ENCODE measurements at regions not wholly inside any gene's neighbourhood (a gene's known extent, or its start where the extent isn't known, plus 50 kb on each side); places are given as distances from the start of the nearest gene placed in this dataset.

- DNase-seq (ENCODE audit: low spot score in 2 of 2): no peak
Observed at GRCh38 chr20:42020316-42020715, 402.1 kb upstream of the CHD6 start.

GRCh38 chr20:42018979-42019378, 400.8 kb upstream of the CHD6 start:
- no peak for FAIRE-seq
- no peak for DNase-seq (ENCODE audit: low spot score in 2 of 2)

More at GRCh38 chr20:42020316-42020715, 402.1 kb upstream of the CHD6 start:
- FAIRE-seq: no peak

GRCh38 chr20:42010090-42010489, 391.9 kb upstream of the CHD6 start:
- FAIRE-seq: no peak
- no peak for DNase-seq (ENCODE audit: low spot score in 2 of 2)

- DNase-seq (ENCODE audit: low spot score in 2 of 2) (no peak), FAIRE-seq (no peak)
Observed at GRCh38 chr20:42007251-42007650, 389.1 kb upstream of the CHD6 start.

GRCh38 chr20:42005211-42005610, 387.0 kb upstream of the CHD6 start:
- FAIRE-seq (no peak), DNase-seq (ENCODE audit: low spot score in 2 of 2) (no peak)

GRCh38 chr20:42003380-42003779, 385.2 kb upstream of the CHD6 start:
- DNase-seq (ENCODE audit: low spot score in 2 of 2) (no peak), FAIRE-seq (no peak)

- DNase-seq (ENCODE audit: low spot score in 2 of 2) (no peak), FAIRE-seq (no peak)
Observed at GRCh38 chr20:41998539-41999341, 380.6 kb upstream of the CHD6 start.

- DNase-seq (ENCODE audit: low spot score in 2 of 2) (no peak), FAIRE-seq (no peak)
Observed at GRCh38 chr20:41996951-41997350, 378.8 kb upstream of the CHD6 start.

GRCh38 chr20:41992481-41992880, 374.3 kb upstream of the CHD6 start:
- FAIRE-seq: no peak
- no peak for DNase-seq (ENCODE audit: low spot score in 2 of 2)

GRCh38 chr20:41991412-41991811, 373.2 kb upstream of the CHD6 start:
- FAIRE-seq (no peak), DNase-seq (ENCODE audit: low spot score in 2 of 2) (no peak)

GRCh38 chr20:41989935-41990635, 371.9 kb upstream of the CHD6 start:
- FAIRE-seq (no peak), DNase-seq (ENCODE audit: low spot score in 2 of 2) (no peak)

- no peak for FAIRE-seq
Observed at GRCh38 chr20:41989039-41989679, 371.0 kb upstream of the CHD6 start.

GRCh38 chr20:41984031-41984430, 365.9 kb upstream of the CHD6 start:
- no peak for FAIRE-seq

More at GRCh38 chr20:41989039-41989679, 371.0 kb upstream of the CHD6 start:
- no peak for DNase-seq (ENCODE audit: low spot score in 2 of 2)

GRCh38 chr20:41983159-41983558, 365.0 kb upstream of the CHD6 start:
- FAIRE-seq (no peak), DNase-seq (ENCODE audit: low spot score in 2 of 2) (no peak)

More at GRCh38 chr20:41984031-41984430, 365.9 kb upstream of the CHD6 start:
- no peak for DNase-seq (ENCODE audit: low spot score in 2 of 2)

- FAIRE-seq (no peak), DNase-seq (ENCODE audit: low spot score in 2 of 2) (no peak)
Observed at GRCh38 chr20:41981746-41982145, 363.6 kb upstream of the CHD6 start.

GRCh38 chr20:41978875-41979274, 360.7 kb upstream of the CHD6 start:
- FAIRE-seq (no peak), DNase-seq (ENCODE audit: low spot score in 2 of 2) (no peak)

GRCh38 chr20:41978246-41978790, 360.1 kb upstream of the CHD6 start:
- FAIRE-seq (no peak), DNase-seq (ENCODE audit: low spot score in 2 of 2) (no peak)

GRCh38 chr20:41969656-41970055, 351.5 kb upstream of the CHD6 start:
- DNase-seq (ENCODE audit: low spot score in 2 of 2) (peak in 1 of 2 donors; percentile 30), FAIRE-seq (no peak)

- DNase-seq (ENCODE audit: low spot score in 2 of 2) (no peak), FAIRE-seq (no peak)
Observed at GRCh38 chr20:41960166-41960565, 342.0 kb upstream of the CHD6 start.

- FAIRE-seq (no peak), DNase-seq (ENCODE audit: low spot score in 2 of 2) (no peak)
Observed at GRCh38 chr20:41958391-41958790, 340.2 kb upstream of the CHD6 start.
